GM12878 (cell line): ENCODE measurements at regions not wholly inside any gene's neighbourhood (a gene's known extent, or its start where the extent isn't known, plus 50 kb on each side); places are given as distances from the start of the nearest gene placed in this dataset.

Experiments used
- ATAC-seq: fragments of 200-7000 bp; cut with Tn5 transposase; 3 replicates; pipeline ENCODE4 v1.9.1; 2020; ENCODE audit warnings: mild to moderate bottlenecking, moderate library complexity
- BruUV-seq: library from RNA; stranded (reverse); fragments of 400-500 nt; replicated peaks from 2 replicates; lab custom pipeline; 2021; lab: Mats Ljungman, UMichigan
- CTCF ChIA-PET: fragments of 300-600 bp; sonication (Branson Sonifier 250); formaldehyde crosslinking; extraction: SDS; loops from one replicate; lab custom pipeline; 2021; ENCODE audit warnings: inconsistent platforms; lab: Yijun Ruan, JAX
- POLR2A ChIA-PET: fragments of 350-600 bp; formaldehyde crosslinking; extraction: SDS; loops from one replicate; lab custom pipeline; 2021; ENCODE audit warnings: inconsistent platforms; lab: Charles Lee
- RAD21 ChIA-PET: fragments of 300-600 bp; sonication (Branson Sonifier 250); formaldehyde crosslinking; loops from one replicate; lab custom pipeline; 2023; ENCODE audit warnings: antibody characterized with exemption; ENCODE audit not compliant: unreplicated experiment; lab: Charles Lee
- SMC1A ChIA-PET: fragments of 300-600 bp; sonication (Branson Sonifier 250); formaldehyde crosslinking; loops from one replicate; lab custom pipeline; 2023; ENCODE audit not compliant: unreplicated experiment, uncharacterized antibody; lab: Charles Lee
- DNase-seq: peaks from one replicate; pipeline ENCODE4 v3.0.0-alpha.2; 2011; ENCODE audit warnings: low read depth, low spot score
- FAIRE-seq: peaks from 3 replicates; lab custom pipeline; 2011; peaks lifted over from hg19 to GRCh38; lab: Jason Lieb, UNC
- H2AFZ ChIP-seq: 2 replicates; pipeline ENCODE4 v1.6.0; 2011; ENCODE audit warnings: low read depth, low read length, control low read depth; ENCODE audit not compliant: control insufficient read depth
- H3K27ac ChIP-seq: 2 replicates; pipeline ENCODE4 v1.5.1; 2011; ENCODE audit warnings: control low read depth; ENCODE audit not compliant: control insufficient read depth, insufficient read depth
- H3K27me3 ChIP-seq, 2 experiments: replicated peaks in 1 of 2; 2 replicates each; pipeline versions ENCODE4 v1.6.0 to v1.6.1; 2011; ENCODE audit warnings: low read length in 1 of 2; ENCODE audit not compliant: control insufficient read depth in 2 of 2, insufficient read depth in 2 of 2
- H3K36me3 ChIP-seq, 2 experiments: 2 replicates each; pipeline ENCODE4 v1.5.1; 2011; ENCODE audit warnings: low read length in 1 of 2; ENCODE audit not compliant: control insufficient read depth in 2 of 2, insufficient read depth in 2 of 2
- H3K4me1 ChIP-seq: 2 replicates; pipeline ENCODE4 v1.6.1; 2011; ENCODE audit warnings: mild to moderate bottlenecking, low read length, moderate library complexity, mixed read lengths; ENCODE audit not compliant: control insufficient read depth, insufficient read depth
- H3K4me2 ChIP-seq: 2 replicates; pipeline ENCODE4 v1.6.0; 2011; ENCODE audit warnings: control low read depth; ENCODE audit not compliant: control insufficient read depth, insufficient read depth
- H3K4me3 ChIP-seq: fragments of 200-600 bp; sonication (generic); 2 replicates; pipeline ENCODE4 v1.5.1; 2016
- H3K79me2 ChIP-seq: 2 replicates; pipeline ENCODE4 v1.6.0; 2011; ENCODE audit warnings: low read length; ENCODE audit not compliant: control insufficient read depth, insufficient read depth
- H3K9ac ChIP-seq: 2 replicates; pipeline ENCODE4 v1.8.0; 2011; ENCODE audit warnings: low read length, control low read depth, mixed read lengths; ENCODE audit not compliant: control insufficient read depth, insufficient read depth
- H3K9me3 ChIP-seq: replicated peaks from 3 replicates; pipeline ENCODE4 v1.5.1; 2011; ENCODE audit warnings: mild to moderate bottlenecking, low read length; ENCODE audit not compliant: control insufficient read depth, insufficient read depth
- H4K20me1 ChIP-seq: 2 replicates; pipeline ENCODE4 v1.6.0; 2011; ENCODE audit not compliant: control insufficient read depth, insufficient read depth
- CHD1 ChIP-seq: IDR thresholded peaks from 2 replicates; pipeline ENCODE4 v1.6.1; 2012; ENCODE audit warnings: low read depth, low read length, improper control_type of control experiment
- IRF4 ChIP-seq: IDR thresholded peaks from 2 replicates; pipeline ENCODE4 v1.6.1; 2011; ENCODE audit warnings: low read depth, low read length
- MLLT1 ChIP-seq: fragments of 450-650 bp; IDR thresholded peaks from 2 replicates; pipeline ENCODE4 v1.6.1; 2016; ENCODE audit warnings: mild to moderate bottlenecking
- MTA2 ChIP-seq: fragments of 450-650 bp; IDR thresholded peaks from 2 replicates; pipeline ENCODE4 v1.6.1; 2016; ENCODE audit warnings: low read depth, mild to moderate bottlenecking, moderate library complexity
- MXI1 ChIP-seq: fragments of 150-350 bp; IDR thresholded peaks from 2 replicates; pipeline ENCODE4 v1.6.1; 2011; ENCODE audit warnings: low read depth, mild to moderate bottlenecking, inconsistent platforms, low read length, improper control_type of control experiment
- NFXL1 ChIP-seq: fragments of 450-650 bp; IDR thresholded peaks from 2 replicates; pipeline ENCODE4 v1.6.1; 2017; ENCODE audit warnings: antibody characterized with exemption, mild to moderate bottlenecking, borderline replicate concordance
- PBX3 ChIP-seq: IDR thresholded peaks from 2 replicates; pipeline ENCODE4 v1.6.1; 2011; ENCODE audit warnings: mild to moderate bottlenecking, low read depth, low read length, moderate library complexity; ENCODE audit not compliant: insufficient replicate concordance
- REST ChIP-seq: IDR thresholded peaks from 2 replicates; pipeline ENCODE4 v1.6.1; 2012; ENCODE audit warnings: mild to moderate bottlenecking, low read depth, low read length
- WGBS: methylation state at CpG from one replicate; pipeline ENCODE4 v1.1.6; 2016; ENCODE audit warnings: low lambda C conversion rate; ENCODE audit not compliant: insufficient replicate concordance, insufficient coverage; ENCODE audit errors: missing lambda C conversion rate; 5-methylcytosine and 5-hydroxymethylcytosine counted together
- in situ Hi-C: fragments of 300-500 bp; cut with MboI; formaldehyde crosslinking; loops from 9 replicates; pipeline ENCODE4 v1.14.3; 2018; ENCODE audit warnings: mixed read lengths
- intact Hi-C: fragments of 100-400 bp; cut with micrococcal nuclease; formaldehyde crosslinking; loops from one replicate; pipeline ENCODE4 v1.14.2; 2022; ENCODE audit not compliant: unreplicated experiment

- no peak for TF ChIP-seq REST
- TF ChIP-seq, all 136 proteins: peak for 0
Observed at GRCh38 chr14:51395361-51395849, 155.4 kb downstream of the TMX1 start (continued).

GRCh38 chr14:51396222-51396815 is 156.3 kb downstream of the TMX1 start:
- no peaks in the 10 kb centered on the region for H3K36me3 ChIP-seq
- no peaks in the 10 kb centered on the region; a peak in 1 of 4 replicates for H3K27me3 ChIP-seq
- H3K9me3 ChIP-seq = no peaks in the 10 kb centered on the region
- no peak for DNase-seq
- no peak overlapping the region for H3K9ac ChIP-seq
- CTCF ChIA-PET = no interaction called here
- POLR2A ChIA-PET = no interaction called here
- TF ChIP-seq NFXL1 = no peak
- TF ChIP-seq MXI1 = no peak
- TF ChIP-seq MTA2 = no peak
- no peak for TF ChIP-seq IRF4
- TF ChIP-seq CHD1 = no peak
- no peak for TF ChIP-seq PBX3
- TF ChIP-seq MLLT1 = no peak
- BruUV-seq = no TSS peak
- WGBS = 40% methylated on average over 11 of the region's 11 CpGs
- FAIRE-seq = no peak
- H3K4me2 ChIP-seq = no peak overlapping the region
- no peaks in the 10 kb centered on the region for H3K79me2 ChIP-seq
- no peak overlapping the region for H3K4me3 ChIP-seq
- in situ Hi-C loops (no loop called here), intact Hi-C loops (no loop called here)
- H4K20me1 ChIP-seq = no peaks in the 10 kb centered on the region
- H3K4me1 ChIP-seq = no peaks in the 10 kb centered on the region
- no peak overlapping the region for H3K27ac ChIP-seq
- no peak overlapping the region for H2AFZ ChIP-seq
- SMC1A ChIA-PET = no interaction called here
- ATAC-seq = no peak
- RAD21 ChIA-PET = no interaction called here
